NCI-H82 treated with DMSO at 0.1 percent for 48 hours (cell line): ENCODE measurements at regions not wholly inside any gene's neighbourhood (a gene's known extent, or its start where the extent isn't known, plus 50 kb on each side); places are given as distances from the start of the nearest gene placed in this dataset.

Experiments used
- DNase-seq: peaks from one replicate; lab custom pipeline; 2025; ENCODE audit not compliant: unreplicated experiment; lab: John Stamatoyannopoulos, UW

- no peak for DNase-seq
Measured at GRCh38 chr5:130731839-130732238, 433.2 kb downstream of the HINT1 start.

GRCh38 chr5:130729541-130729940 is 435.5 kb downstream of the HINT1 start:
- no peak for DNase-seq

DNA sequence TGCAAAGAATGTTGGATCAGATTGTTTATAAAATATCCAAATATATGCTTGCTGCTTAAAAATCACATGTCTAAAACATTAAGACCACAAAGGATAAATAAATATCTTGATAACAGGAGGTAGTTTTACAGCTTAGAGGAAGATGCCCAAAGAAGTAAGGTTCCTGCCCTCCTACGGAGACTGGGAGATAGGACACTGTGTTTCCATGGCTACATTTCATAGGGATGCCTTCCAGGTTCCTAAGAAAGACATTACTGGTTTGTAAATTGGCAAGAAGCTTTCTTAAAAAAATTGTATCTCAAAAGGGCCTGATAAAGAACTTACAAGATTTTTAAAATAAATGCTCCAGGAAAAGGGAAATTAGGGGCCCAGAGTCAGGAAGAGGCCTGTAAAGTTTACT is 437.2 kb downstream of the HINT1 start:
- DNase-seq: no peak

DNA sequence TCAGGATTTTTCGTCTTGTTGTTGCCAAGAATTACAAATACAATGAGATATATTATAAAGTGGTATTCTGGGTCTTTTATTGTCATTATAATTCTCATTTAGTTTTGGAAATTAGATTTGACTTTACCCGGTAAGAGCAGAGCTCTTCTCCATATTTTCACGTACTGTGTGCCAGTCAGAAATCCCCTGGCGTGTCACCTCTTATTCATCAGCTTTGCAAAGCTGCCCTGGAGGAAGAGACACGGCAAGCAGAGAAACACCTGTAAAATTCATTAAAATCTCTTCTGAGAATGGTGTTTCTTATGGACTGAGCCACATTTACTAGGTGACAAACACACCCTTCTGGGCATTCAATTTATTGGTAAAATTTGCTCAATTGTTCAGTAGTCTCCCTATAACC is 440.4 kb downstream of the HINT1 start:
- DNase-seq: no peak

DNA sequence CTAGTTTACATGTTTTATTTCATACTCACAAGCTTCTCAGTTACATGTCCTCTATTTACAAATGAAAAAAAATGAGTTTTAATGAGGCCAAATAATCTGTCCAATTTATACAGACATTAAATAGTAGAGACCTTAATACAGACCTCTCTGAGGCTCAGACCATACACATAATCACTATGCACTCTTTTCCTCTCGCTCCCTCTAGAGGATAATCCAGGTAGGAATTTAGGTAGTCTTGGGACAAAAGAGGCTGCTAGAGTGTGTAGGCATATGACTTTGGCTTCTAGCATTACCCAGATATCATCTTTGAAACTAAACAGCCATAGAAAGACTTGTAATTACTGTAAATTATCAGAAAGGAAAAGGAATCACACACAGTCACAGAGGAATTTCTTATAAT is 444.7 kb downstream of the HINT1 start:
- no peak for DNase-seq

DNA sequence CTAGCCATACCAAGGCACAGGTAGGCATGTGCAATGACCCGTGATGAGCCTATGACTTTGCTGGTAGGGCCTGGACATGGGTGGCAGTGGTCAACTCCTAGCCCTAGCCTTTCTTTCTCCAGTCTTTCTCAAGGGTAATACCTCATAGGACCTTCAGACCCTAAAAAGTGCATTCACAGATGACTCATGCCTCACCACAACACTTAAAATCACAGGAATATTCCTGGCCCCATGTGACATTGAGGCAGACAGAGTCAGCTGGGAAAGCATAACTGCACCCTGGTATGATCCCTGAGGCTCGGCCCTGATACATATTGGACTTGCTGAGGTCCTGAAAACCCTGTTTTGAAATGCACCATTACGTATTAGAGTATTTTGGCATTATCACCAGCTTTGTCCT is 449.5 kb downstream of the HINT1 start:
- no peak for DNase-seq

GRCh38 chr5:130714200-130714599 is 450.9 kb downstream of the HINT1 start:
- no peak for DNase-seq

GRCh38 chr5:130712324-130712723 is 452.7 kb downstream of the HINT1 start:
- no peak for DNase-seq

GRCh38 chr5:130710596-130710995 is 454.5 kb downstream of the HINT1 start:
- no peak for DNase-seq

DNA sequence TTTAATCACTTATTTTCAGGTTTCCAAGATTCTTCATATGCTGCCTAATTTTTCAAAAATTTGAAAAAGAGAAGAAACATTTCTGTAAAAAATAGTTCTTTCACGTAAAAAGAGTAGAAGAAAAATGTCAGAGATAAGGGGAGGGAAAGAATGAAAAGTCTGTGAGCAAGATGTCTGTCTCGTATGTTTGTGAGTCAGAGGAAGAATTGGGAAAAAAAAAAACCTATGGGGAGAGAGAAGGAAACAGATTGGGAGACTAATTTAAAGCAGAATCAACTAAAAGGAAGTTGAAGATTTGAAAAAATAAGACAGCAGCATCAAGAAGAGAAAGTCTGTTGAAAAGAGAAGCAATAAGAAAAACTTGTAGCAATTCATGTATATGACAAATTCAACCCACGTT is 456.3 kb downstream of the HINT1 start:
- DNase-seq: no peak

- DNase-seq: no peak
Measured at GRCh38 chr5:130706696-130707095, 458.4 kb downstream of the HINT1 start.

- no peak for DNase-seq
Measured at GRCh38 chr5:130705368-130705767, 459.7 kb downstream of the HINT1 start.

DNA sequence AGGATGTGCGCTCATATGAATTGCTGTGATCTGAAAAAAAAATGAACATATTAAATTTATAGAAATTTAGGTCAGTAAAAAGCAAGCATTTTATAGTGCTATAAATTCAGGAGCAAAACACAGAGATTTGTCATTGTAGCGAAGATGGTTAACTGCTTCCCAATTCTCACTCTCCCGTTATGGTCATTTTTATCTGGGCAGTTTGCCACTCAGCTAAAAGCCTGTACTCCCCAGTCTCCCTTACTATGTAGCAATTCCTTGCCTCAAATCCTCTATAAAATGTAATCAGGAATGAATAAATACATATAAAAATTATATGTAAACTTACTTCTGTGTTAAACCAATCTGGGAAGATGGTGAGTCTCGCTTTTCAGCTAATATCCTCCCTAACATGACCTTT is 471.5 kb downstream of the HINT1 start:
- DNase-seq: no peak

GRCh38 chr5:130692770-130693169 is 472.3 kb downstream of the HINT1 start:
- no peak for DNase-seq

GRCh38 chr5:130689831-130690230 is 475.2 kb downstream of the HINT1 start:
- no peak for DNase-seq

GRCh38 chr5:130687085-130687733 is 477.8 kb downstream of the HINT1 start:
- DNase-seq: no peak

DNA sequence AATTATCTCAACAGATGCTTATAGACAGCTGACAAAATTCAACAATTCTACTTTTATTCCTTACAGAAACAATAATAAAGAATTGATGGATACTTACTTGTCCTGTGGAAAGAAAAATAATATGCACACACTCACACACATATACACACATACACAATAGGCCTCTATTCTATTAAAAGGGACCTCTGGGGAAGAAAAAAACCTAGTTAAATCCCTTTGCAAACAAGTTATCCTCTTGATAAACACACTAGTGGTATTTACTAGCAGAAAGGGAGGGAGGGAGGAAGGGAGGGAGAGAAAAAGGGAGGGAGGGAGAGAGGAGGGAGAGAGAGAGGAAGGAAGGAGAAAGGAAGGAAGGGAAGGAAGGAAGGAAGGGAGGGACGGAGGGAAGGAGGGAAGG is 486.4 kb downstream of the HINT1 start:
- DNase-seq: no peak

DNA sequence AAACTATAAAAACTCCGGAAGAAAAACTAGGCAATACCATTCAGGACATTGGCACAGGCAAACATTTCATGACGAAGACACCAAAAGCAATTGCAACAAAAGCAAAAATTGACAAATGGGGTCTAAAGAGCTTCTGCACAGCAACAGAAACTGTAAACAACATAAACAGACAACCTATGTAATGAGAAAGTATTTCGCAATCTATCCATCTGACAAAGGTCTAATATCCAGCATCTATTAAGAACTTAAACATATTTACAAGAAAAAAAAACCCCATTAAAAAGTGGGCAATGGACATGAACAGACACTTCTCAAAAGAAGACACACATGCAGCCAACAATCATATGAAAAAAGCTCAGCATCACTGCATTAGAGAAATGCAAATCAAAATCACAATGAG is 498.6 kb downstream of the HINT1 start:
- DNase-seq: no peak

GRCh38 chr5:130652176-130652575 is 512.9 kb downstream of the HINT1 start:
- DNase-seq: no peak

- DNase-seq: no peak
Measured at GRCh38 chr5:130651440-130651839, 513.6 kb downstream of the HINT1 start.

DNA sequence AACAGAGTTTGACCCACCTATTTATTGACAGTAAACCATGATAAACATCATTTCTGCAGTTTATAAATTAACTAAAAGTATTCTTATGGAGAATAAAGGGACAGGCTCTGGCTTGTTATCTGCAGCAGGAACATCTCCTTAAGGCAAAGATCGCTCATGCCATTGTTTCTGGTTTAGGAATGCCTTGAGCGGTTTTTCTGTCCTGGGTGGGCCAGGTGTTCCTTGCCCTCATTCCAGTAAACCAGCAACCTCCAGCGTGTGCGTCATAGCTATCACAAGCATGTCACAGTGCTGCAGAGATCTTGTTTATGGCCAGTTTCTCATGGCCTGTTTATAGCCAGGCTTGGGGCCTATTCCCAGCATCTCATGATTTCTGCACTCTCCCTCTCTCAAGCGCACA is 521.7 kb downstream of the HINT1 start:
- no peak for DNase-seq

DNA sequence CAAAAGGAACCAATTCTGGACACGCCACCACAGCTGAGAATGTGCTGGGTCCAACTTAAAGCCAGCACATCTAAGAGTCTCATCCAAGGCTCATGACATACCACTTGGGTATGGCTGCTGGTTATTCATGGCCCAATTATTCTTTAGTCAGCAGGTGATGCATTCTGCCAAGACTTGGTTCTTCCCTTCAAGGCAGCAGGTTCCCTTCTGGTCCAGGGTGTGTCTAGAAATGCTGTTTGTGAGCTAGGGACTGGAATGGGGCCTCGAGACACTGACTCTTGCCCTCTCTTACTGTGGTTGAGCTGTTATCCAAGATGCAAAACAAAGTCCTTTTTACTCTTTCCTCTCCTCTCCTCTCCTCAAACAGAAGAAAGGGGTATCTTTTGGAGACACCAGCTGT is 522.6 kb downstream of the HINT1 start:
- no peak for DNase-seq

DNA sequence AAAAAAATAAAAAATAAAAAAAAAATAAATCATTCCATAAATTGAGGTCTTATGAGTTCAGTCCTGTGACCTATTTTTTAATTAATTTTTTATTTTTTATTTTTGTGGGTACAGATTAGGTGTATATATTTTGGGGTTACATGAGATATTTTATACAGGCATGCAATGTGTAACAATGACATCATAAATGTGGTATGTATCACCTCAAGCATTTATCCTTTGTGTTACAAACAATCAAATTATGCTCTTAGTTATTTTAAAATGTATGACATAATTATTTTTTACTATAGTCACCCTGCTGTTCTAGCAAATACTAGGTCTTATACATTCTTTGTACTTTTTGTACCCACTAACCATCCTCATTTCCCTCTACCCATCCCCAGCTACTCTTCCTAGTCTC is 537.9 kb downstream of the HINT1 start:
- no peak for DNase-seq

DNA sequence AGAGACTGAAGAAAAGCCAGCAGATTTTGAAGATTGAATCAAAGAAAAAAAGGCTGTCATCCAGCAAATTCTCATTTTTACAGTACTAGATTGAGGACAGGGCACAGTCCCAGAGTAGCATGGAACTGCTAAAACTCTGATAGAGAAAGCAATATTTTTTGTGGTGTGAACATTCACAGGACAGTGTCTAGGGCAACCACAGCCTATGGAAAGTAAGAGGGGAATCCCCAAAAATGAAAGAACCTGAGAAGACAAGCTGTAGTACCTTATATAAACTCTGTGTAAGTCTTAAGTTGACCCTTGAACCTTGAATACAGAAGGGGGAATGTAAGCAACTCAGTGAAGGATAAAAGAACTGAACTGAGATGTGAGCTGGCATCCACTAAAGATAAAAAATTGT is 540.3 kb downstream of the HINT1 start:
- no peak for DNase-seq
